GM04503 (cell line): ENCODE measurements at regions not wholly inside any gene's neighbourhood (a gene's known extent, or its start where the extent isn't known, plus 50 kb on each side); places are given as distances from the start of the nearest gene placed in this dataset.

Source experiments
- DNase-seq: peaks from one replicate; pipeline ENCODE4 v3.0.0-alpha.2; 2012; ENCODE audit warnings: low read depth

DNA sequence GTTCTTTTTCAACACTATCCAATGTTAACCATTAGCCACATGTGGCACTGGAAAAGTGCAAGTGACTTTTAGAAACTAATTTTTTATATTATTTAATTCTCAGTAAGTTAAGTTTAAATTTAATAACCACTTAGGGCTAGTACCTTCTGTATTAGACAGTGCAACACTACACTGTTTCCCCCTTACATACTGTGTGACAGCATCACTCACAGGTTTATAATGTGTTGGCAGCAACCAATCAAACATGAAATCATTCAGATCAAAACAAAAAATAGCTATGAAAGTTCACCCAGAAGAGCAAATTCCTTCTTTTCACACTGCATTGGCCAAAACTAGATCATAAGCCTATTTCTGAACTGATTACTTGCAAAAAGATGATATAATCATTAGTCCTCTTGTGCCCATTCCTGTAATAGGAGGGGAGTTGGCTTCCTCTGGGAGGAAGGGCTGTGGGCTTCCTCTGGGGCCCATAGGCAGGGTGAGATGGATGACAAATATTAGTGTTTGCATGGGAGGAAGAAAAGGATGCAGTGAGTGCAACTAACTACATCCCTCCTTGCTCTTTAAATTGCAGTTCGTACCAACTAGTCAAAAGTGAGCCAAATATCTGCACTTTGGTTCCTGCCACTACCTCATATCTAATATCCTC lies 708.1 kb upstream of the RGMB start:
- DNase-seq, result no peak

DNA sequence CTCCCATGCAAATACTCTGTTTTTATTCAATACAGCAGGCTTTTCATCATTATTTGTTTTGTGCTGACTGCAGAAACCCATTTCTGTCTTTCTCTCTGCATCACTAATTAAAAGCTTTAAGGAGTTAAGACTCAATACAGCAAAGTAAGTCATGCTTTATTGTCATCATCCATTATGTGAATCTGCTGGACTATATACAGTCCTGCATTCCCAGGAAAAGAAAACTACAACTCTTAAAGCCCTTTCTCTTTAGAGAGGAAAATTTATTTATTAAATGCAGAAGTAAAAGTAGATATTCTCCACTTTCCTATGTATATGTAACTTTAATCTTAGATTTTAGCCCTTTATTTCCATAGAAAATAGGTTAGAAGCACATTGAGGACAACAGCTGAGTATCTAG lies 706.6 kb upstream of the RGMB start:
- no peak for DNase-seq

DNA sequence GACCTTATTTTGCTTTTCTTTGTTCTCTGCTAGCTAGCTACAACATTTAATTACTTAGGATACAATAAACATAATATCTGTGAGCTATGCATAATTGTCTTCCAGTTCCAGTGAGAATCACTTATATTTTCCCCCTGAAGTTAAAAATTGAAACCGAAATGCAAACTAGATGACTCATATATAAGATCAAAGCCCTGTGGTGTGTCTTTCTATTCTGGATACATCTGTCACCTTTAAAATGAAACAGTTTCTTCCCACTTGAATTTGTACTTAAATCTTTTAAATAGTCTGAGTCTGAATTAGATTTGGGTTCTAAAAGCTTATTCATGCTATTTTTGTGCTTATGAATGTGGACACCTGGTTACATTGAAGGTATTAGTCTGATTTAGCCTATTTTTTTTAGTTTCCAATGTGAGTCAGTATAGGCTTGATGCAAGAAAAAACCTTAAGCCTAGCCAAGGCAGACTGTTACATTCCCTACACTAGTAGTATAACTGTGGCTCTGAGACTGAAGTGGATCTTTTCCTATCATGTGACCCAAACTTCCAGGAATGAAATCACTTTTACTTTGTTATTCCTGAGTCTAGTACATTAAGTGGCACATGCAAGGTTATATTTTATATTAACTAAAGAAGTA lies 703.5 kb upstream of the RGMB start:
- DNase-seq, result no peak

DNA sequence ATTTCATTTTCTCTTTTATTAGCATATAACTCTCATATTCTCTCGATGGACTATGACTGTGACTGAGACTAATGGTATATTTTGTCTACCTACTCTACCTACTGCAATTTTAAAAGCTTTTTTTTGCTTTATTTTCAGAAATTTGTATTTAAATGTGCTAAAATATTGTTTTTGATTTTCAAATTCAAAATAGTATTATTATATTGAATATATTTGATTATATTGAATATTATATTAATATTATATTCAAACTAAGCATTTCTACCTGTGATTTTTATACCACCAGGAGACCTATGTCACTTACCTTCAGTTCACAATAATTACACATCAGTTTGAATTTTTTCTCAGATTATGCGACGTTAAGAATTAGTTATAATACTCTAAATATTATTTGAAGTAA lies 700.5 kb upstream of the RGMB start:
- DNase-seq, result no peak

DNA sequence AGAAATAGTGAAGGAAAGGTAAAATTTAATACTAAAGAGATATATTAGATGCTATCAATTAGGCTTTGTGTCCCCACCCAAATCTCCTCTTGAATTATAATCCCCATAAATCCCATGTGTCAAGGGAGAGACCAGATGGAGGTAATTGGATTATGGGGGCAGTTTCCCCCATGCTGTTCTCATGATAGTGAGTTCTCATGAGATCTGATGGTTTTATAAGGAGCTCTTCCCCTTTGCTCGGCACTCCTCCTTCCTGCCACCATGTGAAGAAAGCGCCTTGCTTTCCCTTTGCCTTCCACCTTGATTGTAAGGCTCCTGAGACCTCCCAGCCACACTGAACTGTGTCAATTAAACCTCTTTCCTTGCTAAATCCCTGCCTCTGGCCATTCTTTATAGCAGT lies 697.0 kb upstream of the RGMB start:
- DNase-seq, result no peak

DNA sequence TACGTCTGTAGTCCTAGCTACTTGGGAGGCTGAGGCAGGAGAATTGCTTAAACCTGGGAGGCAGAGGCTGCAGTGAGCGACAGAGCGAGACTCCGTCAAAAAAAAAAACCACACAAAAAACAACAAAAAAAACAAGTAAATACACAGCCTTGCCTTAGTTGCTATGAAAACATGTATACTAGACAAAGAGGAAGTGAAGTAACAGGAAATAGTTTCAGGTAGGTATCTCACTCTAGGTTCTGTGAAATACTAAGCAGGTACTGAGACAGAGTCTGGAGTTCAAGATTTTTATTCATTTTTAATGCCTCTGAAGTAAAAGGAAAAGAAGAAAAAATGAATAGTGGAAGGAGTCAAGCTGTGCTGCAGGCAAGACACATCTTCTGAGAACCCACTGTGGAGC lies 687.9 kb upstream of the RGMB start:
- DNase-seq, result no peak

DNA sequence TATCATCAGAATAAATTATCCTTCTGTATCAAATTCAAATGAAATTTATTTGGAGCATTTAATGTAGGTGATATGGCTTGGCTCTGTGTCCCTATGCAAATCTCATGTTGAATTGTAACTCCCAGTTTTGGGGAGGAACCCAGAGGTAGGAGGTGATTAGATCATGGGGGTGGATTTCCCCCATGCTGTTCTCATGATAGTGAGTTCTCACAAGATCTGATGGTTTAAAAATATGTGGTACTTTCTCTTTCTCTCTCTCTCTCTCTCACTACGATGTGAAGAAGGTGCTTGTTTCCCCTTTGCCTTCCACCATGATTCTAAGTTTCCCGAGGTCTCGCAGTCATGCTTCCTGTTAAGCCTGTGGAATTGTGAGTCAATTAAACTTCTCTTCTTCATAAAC lies 678.4 kb upstream of the RGMB start:
- no peak for DNase-seq

DNA sequence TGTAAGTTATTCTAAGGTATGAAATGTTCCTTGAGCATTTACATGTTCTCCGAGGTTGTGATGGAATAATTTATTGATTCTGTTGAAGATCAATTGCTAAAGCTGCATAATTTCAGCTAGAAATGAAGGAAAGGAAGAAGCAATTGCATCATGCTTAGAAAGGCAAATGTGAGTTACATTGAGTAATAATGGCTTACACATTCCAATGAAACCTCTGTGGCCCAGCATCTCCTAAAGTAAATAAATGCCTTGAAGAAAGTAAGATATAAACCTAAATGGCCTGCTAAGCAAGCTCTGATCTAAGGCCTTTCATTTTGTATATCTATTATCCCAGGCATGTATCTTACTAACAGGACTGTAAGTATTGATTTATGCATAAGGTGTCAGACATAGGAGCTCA lies 677.3 kb upstream of the RGMB start:
- no peak for DNase-seq

DNA sequence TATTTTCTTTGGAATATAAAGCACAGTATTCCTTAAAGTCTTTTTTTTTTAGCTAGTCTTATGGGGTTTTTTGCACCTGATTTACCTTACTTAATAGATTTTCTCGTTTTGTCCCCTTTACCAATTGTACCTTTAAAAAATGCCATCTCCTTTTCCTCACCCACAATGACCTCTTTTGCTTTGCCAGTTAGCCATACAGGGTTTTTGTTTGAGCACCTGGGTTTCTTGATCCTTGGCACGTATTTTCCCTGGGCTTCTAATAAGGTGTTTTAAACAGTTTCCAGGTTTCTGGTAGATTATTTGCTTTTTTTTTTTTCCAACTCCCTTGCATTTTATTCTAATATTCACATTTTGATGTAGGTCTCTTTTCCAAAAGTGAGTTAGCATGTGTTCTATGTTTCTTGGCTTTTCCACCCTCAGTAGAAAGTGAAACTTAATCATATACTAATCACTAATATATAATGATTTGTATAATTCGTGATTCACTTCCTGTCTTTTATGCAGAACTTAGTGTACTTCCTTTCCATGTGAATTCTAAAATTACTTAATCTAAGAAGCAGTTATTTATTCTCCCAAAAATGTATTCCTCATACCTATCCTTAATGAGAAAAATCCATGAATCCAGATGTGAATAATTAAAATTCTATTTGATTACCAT lies 673.9 kb upstream of the RGMB start:
- DNase-seq, result no peak

DNA sequence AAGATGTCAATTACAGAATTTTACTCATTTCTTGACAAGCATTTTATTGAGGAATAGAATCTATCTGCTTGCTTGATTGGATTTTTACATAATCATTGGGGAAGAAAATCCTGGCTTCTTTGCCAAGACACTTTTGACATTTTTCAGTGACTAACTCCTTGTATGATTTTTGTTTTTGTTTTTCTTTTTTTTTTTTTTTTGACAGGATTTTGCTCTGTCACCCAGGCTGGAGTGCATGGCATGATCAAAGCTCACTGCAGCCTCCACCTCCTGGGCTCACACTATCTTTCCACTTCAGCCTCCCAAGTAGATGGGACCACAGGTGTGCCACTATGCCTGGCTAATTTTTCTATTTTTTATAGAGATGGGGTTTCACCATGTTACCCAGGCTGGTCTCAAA lies 672.3 kb upstream of the RGMB start:
- no peak for DNase-seq

DNA sequence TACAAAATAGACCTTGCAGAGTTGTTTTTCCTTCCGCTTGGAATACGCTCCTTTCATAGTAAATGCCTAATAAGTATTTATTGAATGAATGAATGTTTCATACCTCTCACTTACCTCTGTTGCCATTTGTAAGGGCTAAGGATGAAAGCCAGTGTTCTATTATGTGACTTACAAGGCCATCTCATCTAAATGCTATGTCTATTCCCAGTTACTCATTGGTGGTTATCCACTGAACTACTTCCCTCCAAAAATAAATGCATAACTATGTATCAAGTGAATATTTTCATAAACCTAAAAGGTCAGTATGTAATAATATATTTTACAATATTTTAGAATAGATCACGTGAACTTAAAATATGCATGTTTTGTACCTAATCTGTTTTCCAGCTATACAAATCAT lies 670.5 kb upstream of the RGMB start:
- DNase-seq, result no peak

DNA sequence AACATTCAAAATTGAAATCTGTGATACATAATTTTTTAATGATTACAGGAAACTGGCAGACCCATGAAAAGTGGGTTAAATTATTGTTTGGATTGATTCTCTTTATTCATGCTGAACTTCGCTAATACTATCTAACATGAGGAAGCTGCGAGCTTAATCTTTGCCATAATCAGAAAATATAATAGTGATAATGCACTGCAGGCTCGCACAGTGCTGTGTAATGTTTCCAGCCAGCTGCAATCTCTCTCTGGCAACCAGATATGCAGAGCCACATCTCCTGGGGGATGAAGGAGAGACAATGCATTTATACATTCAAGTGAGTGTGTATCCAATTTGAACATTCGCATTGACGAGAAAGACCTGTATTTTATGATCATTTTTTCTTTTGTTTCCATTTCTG lies 669.7 kb upstream of the RGMB start:
- DNase-seq, result no peak

DNA sequence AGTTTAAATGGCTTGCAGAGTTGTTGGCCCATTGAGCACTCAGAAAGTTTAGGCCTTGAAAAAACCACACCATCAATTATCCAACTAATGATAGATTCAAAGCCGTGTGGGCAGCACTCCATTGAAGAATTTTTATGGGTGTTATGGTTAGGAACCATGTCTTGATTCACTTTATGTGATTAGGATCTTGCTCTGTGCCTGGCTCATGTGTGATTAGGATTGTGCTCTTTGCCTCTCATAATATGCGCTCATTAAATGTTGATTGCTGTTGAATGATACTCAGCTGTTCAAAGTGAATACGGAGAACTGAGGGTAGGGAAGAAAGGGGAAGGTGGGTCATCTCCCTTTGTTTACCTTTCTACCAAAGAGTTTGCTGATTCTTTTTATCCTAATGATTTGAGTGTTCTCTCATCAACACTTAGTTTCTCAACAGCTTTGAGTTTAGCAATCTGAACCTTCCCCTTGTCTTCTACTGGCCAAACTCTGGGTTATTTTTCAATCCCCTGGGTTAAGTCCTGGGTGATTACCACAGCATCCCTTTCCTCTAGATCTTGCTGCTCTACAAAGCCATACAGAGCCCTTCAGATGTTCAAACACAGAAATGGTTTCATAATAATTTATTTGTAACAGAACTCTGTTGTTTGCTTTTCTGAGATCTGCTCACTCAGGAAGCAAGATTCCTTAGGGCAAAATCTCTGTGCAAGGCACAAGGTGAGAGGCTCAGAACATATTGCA lies 668.8 kb upstream of the RGMB start:
- DNase-seq, result no peak

DNA sequence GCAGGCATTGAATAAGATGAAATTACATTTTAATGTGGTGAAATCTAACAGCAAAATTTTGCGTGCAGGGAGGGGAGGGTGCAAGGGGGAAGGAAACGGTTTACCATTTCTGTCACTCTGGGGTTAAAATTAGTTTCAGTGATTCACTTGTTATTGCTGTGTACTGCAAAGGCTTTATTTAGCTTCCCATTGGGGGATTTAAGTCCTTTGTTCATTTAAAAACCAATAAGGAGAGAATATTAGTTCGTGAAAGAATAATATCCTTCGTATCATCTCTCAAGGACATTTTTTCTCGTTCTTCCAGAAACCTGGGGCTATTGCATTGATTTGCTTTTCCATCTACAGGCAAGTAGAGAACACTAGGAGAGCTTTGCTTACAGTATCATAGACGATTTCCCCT lies 667.8 kb upstream of the RGMB start:
- DNase-seq, result no peak

DNA sequence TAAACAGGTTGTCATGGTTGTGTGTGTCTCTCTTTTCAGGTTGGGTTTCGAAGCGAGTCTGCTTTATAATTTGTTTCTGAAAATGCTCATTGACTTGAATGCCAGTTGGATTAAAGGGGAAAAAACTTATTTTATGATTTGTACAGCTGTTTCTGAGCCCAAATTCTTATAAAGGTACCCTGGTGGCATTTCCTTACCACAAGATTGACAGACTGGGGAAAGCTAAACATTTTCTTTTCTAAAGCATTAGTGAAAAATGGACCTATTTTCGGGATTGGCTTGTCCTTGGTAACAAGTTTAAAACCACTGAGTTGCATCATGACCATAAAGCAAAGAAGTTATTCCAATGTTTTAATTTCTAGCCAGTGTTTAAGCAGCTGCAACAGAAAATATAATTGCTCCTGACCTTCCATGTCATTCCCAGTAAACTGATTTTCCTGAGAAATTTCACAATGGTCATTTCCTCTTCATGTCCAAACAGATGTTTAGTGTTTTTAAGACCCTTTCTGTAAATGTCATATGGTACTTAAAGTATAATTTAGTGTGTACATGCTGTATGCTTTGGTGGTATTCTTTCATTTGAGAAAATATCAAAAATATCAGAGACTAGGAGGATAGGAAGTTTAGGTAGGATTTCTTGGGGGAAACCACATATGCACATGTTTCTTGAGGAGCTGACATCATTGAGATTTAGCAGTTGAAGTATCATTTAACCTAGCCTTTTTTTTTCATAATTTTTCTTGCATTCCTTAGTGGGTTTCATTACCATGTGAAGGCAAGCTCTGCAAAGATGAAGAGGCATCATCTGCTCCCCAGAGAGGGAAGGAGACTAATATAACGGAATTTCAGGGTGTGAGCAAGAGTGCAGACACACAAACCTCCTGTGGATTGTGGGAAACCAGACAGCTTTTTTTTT lies 667.1 kb upstream of the RGMB start:
- peak; percentile 71 for DNase-seq

DNA sequence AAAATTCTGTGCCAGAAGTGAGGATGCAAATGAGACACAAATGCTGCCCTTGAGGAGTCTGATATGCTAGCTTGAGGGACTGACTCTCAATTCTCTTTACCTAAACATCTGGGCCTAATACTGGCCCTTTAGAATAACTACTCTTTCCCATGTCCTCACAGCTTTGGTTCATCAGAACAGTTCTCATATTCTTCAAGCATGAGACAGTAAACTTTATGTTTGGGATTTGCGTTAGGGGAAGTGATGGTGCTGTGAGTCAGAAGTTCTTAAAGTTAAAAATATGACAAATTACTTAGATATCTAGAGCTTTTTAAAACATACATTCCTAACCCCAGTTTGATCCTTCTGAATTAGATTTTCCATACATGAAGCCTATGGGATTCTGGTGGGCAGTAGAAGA lies 665.0 kb upstream of the RGMB start:
- DNase-seq, result peak; percentile 75

DNA sequence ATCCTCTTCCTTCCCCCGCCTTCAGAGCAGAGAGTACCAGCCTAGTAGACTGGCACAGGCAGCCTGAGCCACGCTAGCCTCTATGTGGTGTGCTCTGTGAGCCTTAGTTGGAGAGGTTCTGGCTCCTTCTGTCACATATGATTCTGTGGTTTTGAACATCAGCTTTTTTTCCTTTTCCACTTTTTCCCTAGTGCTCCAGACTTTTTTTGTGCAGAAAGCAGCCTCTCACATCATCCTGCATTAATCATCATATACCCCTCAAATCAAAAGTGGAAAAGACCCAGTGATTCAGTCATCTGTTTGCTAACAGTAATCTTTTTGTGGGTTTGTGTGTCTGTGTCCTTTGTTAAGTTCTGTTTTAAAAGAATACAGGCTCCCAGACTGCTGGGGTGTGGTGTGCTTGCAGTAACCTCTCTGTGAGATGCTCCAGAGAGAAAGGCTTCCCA lies 663.9 kb upstream of the RGMB start:
- DNase-seq, result peak; percentile 51

DNA sequence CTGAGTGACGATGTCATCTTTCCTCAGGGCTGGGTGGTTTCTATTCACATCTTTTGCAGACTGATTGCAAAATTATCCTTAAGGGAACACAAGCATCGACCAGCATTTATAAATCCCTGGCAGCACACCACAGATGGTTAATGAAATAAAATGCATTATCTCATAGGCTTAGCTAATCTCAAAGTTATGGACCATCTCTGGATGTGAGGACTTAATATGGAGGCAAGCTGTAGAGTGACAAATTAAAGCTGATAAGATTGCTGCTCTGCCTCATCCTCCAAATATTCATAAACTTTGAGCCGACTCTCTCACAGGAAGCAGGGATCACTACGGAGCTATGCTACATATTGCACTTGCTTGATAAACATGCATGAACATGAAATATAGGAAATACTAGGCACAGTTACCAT lies 663.2 kb upstream of the RGMB start:
- peak; percentile 57 for DNase-seq

DNA sequence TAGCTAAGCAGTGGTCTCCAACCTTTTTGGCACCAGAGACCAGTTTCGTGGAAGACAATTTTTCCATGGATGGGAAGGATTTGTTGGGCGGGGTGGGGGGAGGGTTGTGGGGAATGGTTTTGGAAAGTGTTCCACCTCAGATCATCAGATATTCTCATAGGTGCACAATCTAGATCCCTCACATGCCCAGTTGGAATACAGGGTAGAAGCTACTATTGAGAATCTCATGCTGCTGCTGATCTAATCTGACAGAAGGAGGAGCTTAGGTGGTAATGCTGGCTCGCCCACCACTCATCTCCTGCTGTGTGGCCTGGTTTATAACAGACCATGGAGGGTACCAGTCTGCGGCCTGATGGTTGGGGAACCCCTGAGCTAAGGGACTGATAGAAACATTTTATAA lies 662.7 kb upstream of the RGMB start:
- DNase-seq, result no peak

DNA sequence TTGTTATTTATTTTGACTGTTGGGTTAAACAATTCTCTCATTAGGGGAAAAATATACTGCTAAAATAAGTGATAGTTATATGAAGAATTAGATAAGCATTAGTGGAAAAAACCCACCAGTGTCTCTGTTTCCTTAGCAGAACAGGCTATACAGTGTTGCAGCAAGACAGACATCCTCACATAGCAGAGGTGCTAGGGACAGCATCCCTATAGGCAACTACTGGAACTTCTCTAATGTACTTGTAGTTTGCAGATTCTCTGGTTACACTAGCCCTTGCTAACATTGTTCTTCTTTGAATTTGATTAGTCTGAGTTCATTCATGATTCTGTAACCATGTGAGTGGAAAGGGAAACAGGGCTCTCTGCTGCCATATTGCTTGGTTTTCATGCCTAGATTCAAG lies 661.8 kb upstream of the RGMB start:
- DNase-seq, result no peak

DNA sequence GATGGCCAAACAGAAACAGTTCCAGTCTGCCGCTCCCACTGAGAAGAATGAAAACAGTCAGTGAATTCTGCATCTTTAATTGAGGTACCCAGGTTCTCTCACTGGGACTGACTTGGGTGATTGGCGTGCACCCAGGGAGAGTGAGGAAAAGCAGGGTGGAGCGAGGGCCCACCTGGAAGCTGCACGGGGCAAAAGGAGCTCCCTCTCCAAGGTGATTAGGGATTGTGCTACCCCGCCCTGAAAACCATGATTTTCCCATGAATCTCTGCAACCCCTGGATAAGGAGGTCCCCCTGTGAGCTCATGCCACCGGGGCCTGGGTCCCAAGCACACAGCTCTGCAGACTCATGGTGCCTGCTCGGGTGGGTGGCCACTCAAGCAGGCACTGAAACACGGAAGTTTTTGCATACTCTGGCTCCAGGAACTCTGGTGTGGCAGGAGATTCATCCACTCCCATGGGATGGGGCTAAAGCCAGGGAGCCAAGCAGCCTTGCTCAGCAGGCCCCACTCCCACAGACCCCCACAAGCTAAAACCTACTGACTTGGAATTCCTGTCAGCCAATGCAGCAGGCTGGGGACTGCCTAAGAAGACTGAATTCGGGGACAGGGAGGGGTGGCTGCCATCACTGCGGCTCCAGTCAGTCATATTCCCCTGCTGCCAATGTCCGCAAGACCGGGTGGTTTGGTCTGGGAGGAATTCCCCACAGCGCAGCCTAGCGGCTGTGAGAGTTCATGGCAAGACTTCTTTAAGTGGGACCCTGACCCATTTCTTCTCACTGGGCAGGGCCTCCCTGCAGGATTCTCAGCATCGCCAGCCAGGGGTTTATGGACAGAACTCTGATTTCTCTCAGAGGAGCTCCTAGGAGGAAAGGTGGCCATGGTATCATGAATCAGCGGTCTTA lies 652.2 kb upstream of the RGMB start:
- DNase-seq, result no peak
